ENCODE measurements at regions not wholly inside any gene's neighbourhood (a gene's known extent, or its start where the extent isn't known, plus 50 kb on each side); places are given as distances from the start of the nearest gene placed in this dataset.

GRCh38 chr2:8544786-8545694 is 136.8 kb upstream of the ID2 start:
- ChIA-PET POLR2A (interaction anchor here (0.6 to 2.9 kb wide), 8 partner anchors 10 to 137 kb away, joined by 3 to 16 read pairs (median 5); partner anchors contain the start of gene ID2), CTCF (interaction anchor here (0.6 to 1.0 kb wide), 3 partner anchors 20 to 67 kb away, joined by 3 to 4 read pairs (median 3); no protein-coding TSS in a partner anchor)
- Mint-ChIP-seq H3K4me1 (peaks cover 52% of the 10 kb centered on the region), H3K9me3 (no peaks in the 10 kb centered on the region), H3K36me3 (ENCODE audit: low read depth) (no peaks in the 10 kb centered on the region), H3K27me3 (peaks cover 32% of the 10 kb centered on the region), H3K27ac (peak overlapping the region; percentile 90), H3K4me3 (peak overlapping the region; percentile 38)
- DNase-seq (peak; percentile 58), ATAC-seq (ENCODE audit: low read depth) (peak; percentile 66)
- TF ChIP-seq CTCF (IDR thresholded peaks at IDR 0.05) = no peak
- intact Hi-C loops (cut with micrococcal nuclease) = loop anchor here (2.0 to 10.0 kb wide), 3 partner anchors 30 to 138 kb away; partner anchors contain the start of gene ID2

GRCh38 chr2:8545695-8546611 is 135.9 kb upstream of the ID2 start:
- CTCF ChIA-PET = interaction anchor here (0.6 kb wide), 1 partner anchor 54 kb away, joined by 3 read pairs; no protein-coding TSS in a partner anchor
- no peak for ATAC-seq (ENCODE audit: low read depth)
- Mint-ChIP-seq H3K27me3 (peaks cover 28% of the 10 kb centered on the region), H3K27ac (peak overlapping the region; percentile 90), H3K4me3 (no peak overlapping the region), H3K36me3 (ENCODE audit: low read depth) (no peaks in the 10 kb centered on the region), H3K9me3 (no peaks in the 10 kb centered on the region), H3K4me1 (peaks cover 47% of the 10 kb centered on the region)
- POLR2A ChIA-PET = interaction anchor here (1.2 kb wide), 1 partner anchor 136 kb away, joined by 6 read pairs; the partner anchor contains the start of gene ID2
- intact Hi-C loops (cut with micrococcal nuclease) = loop anchor here (2.0 to 10.0 kb wide), 3 partner anchors 29 to 137 kb away; partner anchors contain the start of gene ID2
- DNase-seq = no peak
- no peak for TF ChIP-seq CTCF (IDR thresholded peaks at IDR 0.05)

GRCh38 chr2:8546612-8547283 is 135.1 kb upstream of the ID2 start:
- H3K36me3 Mint-ChIP-seq (ENCODE audit: low read depth) = no peaks in the 10 kb centered on the region
- no peak overlapping the region for H3K27ac Mint-ChIP-seq
- ChIA-PET POLR2A (no interaction called here), CTCF (no interaction called here)
- no peaks in the 10 kb centered on the region for H3K9me3 Mint-ChIP-seq
- intact Hi-C loops (cut with micrococcal nuclease) = loop anchor here (10.0 kb wide), 1 partner anchor 112 kb away; no protein-coding TSS in a partner anchor
- H3K27me3 Mint-ChIP-seq = peaks cover 25% of the 10 kb centered on the region
- DNase-seq (no peak), ATAC-seq (ENCODE audit: low read depth) (no peak)
- H3K4me1 Mint-ChIP-seq = peaks cover 49% of the 10 kb centered on the region
- no peak for TF ChIP-seq CTCF (IDR thresholded peaks at IDR 0.05)
- no peak overlapping the region for H3K4me3 Mint-ChIP-seq

GRCh38 chr2:8547284-8548064 is 134.4 kb upstream of the ID2 start:
- no peaks in the 10 kb centered on the region for H3K36me3 Mint-ChIP-seq (ENCODE audit: low read depth)
- no peaks in the 10 kb centered on the region for H3K9me3 Mint-ChIP-seq
- peaks cover 19% of the 10 kb centered on the region for H3K27me3 Mint-ChIP-seq
- H3K4me1 Mint-ChIP-seq = peaks cover 52% of the 10 kb centered on the region
- intact Hi-C loops (cut with micrococcal nuclease) = loop anchor here (10.0 kb wide), 1 partner anchor 113 kb away; no protein-coding TSS in a partner anchor
- ATAC-seq (ENCODE audit: low read depth) (no peak), DNase-seq (no peak)
- H3K4me3 Mint-ChIP-seq = no peak overlapping the region
- POLR2A ChIA-PET = no interaction called here
- TF ChIP-seq CTCF (IDR thresholded peaks at IDR 0.05) = no peak
- H3K27ac Mint-ChIP-seq = no peak overlapping the region
- CTCF ChIA-PET = no interaction called here

Data from activated B cell treated with CpG ODN at 0.5 μM for 24 hours (primary cell).